Peyer's patch (tissue), 4 donors: ENCODE measurements at regions not wholly inside any gene's neighbourhood (a gene's known extent, or its start where the extent isn't known, plus 50 kb on each side); places are given as distances from the start of the nearest gene placed in this dataset.

Experiments
- DNase-seq, 3 donors: peaks; one replicate each; pipeline ENCODE4 v3.0.0-alpha.2; 2017 to 2019
- H3K27ac ChIP-seq, 4 donors: fragments of 200-600 bp; sonication (generic); one replicate each; pipeline ENCODE4 v1.5.1; 2016 to 2019
- H3K27me3 ChIP-seq, 2 donors: fragments of 200-600 bp; sonication (generic); one replicate each; pipeline ENCODE4 v1.5.1; 2019
- H3K36me3 ChIP-seq, 3 donors: fragments of 200-600 bp; sonication (generic); one replicate each; pipeline ENCODE4 v1.5.1; 2016 to 2019
- H3K4me1 ChIP-seq, 4 donors: fragments of 200-600 bp; sonication (generic); one replicate each; pipeline ENCODE4 v1.5.1; 2016 to 2019
- H3K4me3 ChIP-seq, 4 donors: fragments of 200-600 bp; sonication (generic); 1 replicate in 3 of 4; 2 replicates in 1 of 4; pipeline ENCODE4 v1.5.1; 2016 to 2019; ENCODE audit warnings: mild to moderate bottlenecking in 1 of 4
- H3K9me3 ChIP-seq, 4 donors: fragments of 200-600 bp; sonication (generic); one replicate each; pipeline ENCODE4 v1.5.1; 2016 to 2019; ENCODE audit warnings: mild to moderate bottlenecking in 1 of 4
- POLR2A ChIP-seq, 2 donors: fragments of 450-650 bp; IDR thresholded peaks; one replicate each; pipeline ENCODE4 v1.5.1; 2017; ENCODE audit warnings: antibody characterized with exemption in 2 of 2, mild to moderate bottlenecking in 2 of 2, moderate library complexity in 2 of 2
- TF ChIP-seq, protein P1 (sequence below), 6 experiments: fragments of 450-650 bp in 4 of 6; fragments of 200-600 bp in 2 of 6; sonication (generic) in 1 of 6; IDR thresholded peaks; one replicate each; pipeline ENCODE4 v1.5.1; 2017 to 2019; ENCODE audit warnings: antibody characterized with exemption in 6 of 6, mild to moderate bottlenecking in 3 of 6, moderate library complexity in 1 of 6

GRCh38 chr15:61724251-61724939, 335.9 kb downstream of the VPS13C start:
- no peak for TF ChIP-seq POLR2A (IDR thresholded peaks at IDR 0.05)
- TF ChIP-seq, protein P1, sequence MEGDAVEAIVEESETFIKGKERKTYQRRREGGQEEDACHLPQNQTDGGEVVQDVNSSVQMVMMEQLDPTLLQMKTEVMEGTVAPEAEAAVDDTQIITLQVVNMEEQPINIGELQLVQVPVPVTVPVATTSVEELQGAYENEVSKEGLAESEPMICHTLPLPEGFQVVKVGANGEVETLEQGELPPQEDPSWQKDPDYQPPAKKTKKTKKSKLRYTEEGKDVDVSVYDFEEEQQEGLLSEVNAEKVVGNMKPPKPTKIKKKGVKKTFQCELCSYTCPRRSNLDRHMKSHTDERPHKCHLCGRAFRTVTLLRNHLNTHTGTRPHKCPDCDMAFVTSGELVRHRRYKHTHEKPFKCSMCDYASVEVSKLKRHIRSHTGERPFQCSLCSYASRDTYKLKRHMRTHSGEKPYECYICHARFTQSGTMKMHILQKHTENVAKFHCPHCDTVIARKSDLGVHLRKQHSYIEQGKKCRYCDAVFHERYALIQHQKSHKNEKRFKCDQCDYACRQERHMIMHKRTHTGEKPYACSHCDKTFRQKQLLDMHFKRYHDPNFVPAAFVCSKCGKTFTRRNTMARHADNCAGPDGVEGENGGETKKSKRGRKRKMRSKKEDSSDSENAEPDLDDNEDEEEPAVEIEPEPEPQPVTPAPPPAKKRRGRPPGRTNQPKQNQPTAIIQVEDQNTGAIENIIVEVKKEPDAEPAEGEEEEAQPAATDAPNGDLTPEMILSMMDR (IDR thresholded peaks at IDR 0.05): no peak
- Histone ChIP-seq H3K27me3 (no peaks in the 10 kb centered on the region), H3K27ac (no peak overlapping the region), H3K4me1 (no peaks in the 10 kb centered on the region), H3K9me3 (no peaks in the 10 kb centered on the region), H3K36me3 (no peaks in the 10 kb centered on the region), H3K4me3 (no peak overlapping the region)
- DNase-seq: no peak

GRCh38 chr15:61721418-61721817, 338.8 kb downstream of the VPS13C start:
- Histone ChIP-seq H3K9me3 (no peaks in the 10 kb centered on the region), H3K27ac (no peak overlapping the region), H3K27me3 (no peaks in the 10 kb centered on the region), H3K4me3 (no peak overlapping the region), H3K36me3 (no peaks in the 10 kb centered on the region), H3K4me1 (no peaks in the 10 kb centered on the region)
- DNase-seq: no peak
- TF ChIP-seq, protein P1 (IDR thresholded peaks at IDR 0.05): no peak
- TF ChIP-seq POLR2A (IDR thresholded peaks at IDR 0.05): no peak

- H3K27ac ChIP-seq: no peak overlapping the region
- H3K4me1 ChIP-seq: no peaks in the 10 kb centered on the region
- no peak for DNase-seq
- H3K9me3 ChIP-seq: no peaks in the 10 kb centered on the region
- H3K36me3 ChIP-seq: no peaks in the 10 kb centered on the region
- no peak overlapping the region for H3K4me3 ChIP-seq
- no peak for TF ChIP-seq POLR2A (IDR thresholded peaks at IDR 0.05)
- TF ChIP-seq, protein P1 (IDR thresholded peaks at IDR 0.05): no peak
- H3K27me3 ChIP-seq: no peaks in the 10 kb centered on the region
Measured at GRCh38 chr15:61720197-61720704, 340.0 kb downstream of the VPS13C start.

GRCh38 chr15:61715082-61715481, 345.2 kb downstream of the VPS13C start:
- Histone ChIP-seq H3K27me3 (no peaks in the 10 kb centered on the region), H3K27ac (no peak overlapping the region), H3K36me3 (no peaks in the 10 kb centered on the region), H3K9me3 (no peaks in the 10 kb centered on the region), H3K4me1 (no peaks in the 10 kb centered on the region), H3K4me3 (no peak overlapping the region)
- no peak for DNase-seq
- TF ChIP-seq, protein P1 (IDR thresholded peaks at IDR 0.05): no peak
- no peak for TF ChIP-seq POLR2A (IDR thresholded peaks at IDR 0.05)

- H3K9me3 ChIP-seq: no peaks in the 10 kb centered on the region
- H3K4me1 ChIP-seq: no peaks in the 10 kb centered on the region
- no peak overlapping the region for H3K27ac ChIP-seq
- H3K4me3 ChIP-seq: no peak overlapping the region
- DNase-seq: no peak
- H3K27me3 ChIP-seq: no peaks in the 10 kb centered on the region
- TF ChIP-seq POLR2A (IDR thresholded peaks at IDR 0.05): no peak
- TF ChIP-seq, protein P1 (IDR thresholded peaks at IDR 0.05): no peak
- H3K36me3 ChIP-seq: no peaks in the 10 kb centered on the region
Measured at GRCh38 chr15:61712129-61712759, 348.0 kb downstream of the VPS13C start.
